ENCODE measurements at regions not wholly inside any gene's neighbourhood (a gene's known extent, or its start where the extent isn't known, plus 50 kb on each side); places are given as distances from the start of the nearest gene placed in this dataset.

GRCh38 chr7:118328505-118329211 is 104.2 kb downstream of the ANKRD7 start:
- 77% methylated on average over 11 of the region's 11 CpGs for WGBS
- Histone ChIP-seq H3K27me3 (ENCODE audit: control insufficient read depth in 4 of 4, insufficient read depth in 4 of 4, low read length in 3 of 4) (peaks cover 0 to 6% (median 0%) of the 10 kb centered on the region in 4 donors), H3K4me1 (ENCODE audit: control insufficient read depth in 4 of 4, insufficient read depth in 4 of 4, low read length in 3 of 4) (no peaks in the 10 kb centered on the region), H3K9ac (ENCODE audit: low read depth in 1 of 2, low read length in 2 of 2) (no peak overlapping the region), H3K27ac (ENCODE audit: low read depth in 1 of 2, low read length in 2 of 2) (no peak overlapping the region), H3K36me3 (ENCODE audit: control insufficient read depth in 4 of 4, insufficient read depth in 3 of 4, low read depth in 1 of 4, low read length in 3 of 4) (no peaks in the 10 kb centered on the region), H3K9me3 (ENCODE audit: control insufficient read depth in 4 of 4, low read length in 3 of 4) (peaks cover 0 to 2% (median 0%) of the 10 kb centered on the region in 4 donors), H3K4me3 (ENCODE audit: low read depth in 1 of 3, low read length in 3 of 3) (no peak overlapping the region)
- TF ChIP-seq NR2F2 (IDR thresholded peaks at IDR 0.05) (no peak), ZBTB33 (IDR thresholded peaks at IDR 0.05) (no peak), RAD21 (IDR thresholded peaks at IDR 0.05) (no peak), RXRA (IDR thresholded peaks at IDR 0.05) (no peak)
- DNase-seq (ENCODE audit: low spot score), result no peak

GRCh38 chr7:118330388-118330787 is 105.9 kb downstream of the ANKRD7 start:
- Histone ChIP-seq H3K4me1 (ENCODE audit: control insufficient read depth in 4 of 4, insufficient read depth in 4 of 4, low read length in 3 of 4) (no peaks in the 10 kb centered on the region), H3K36me3 (ENCODE audit: control insufficient read depth in 4 of 4, insufficient read depth in 3 of 4, low read depth in 1 of 4, low read length in 3 of 4) (no peaks in the 10 kb centered on the region), H3K9ac (ENCODE audit: low read depth in 1 of 2, low read length in 2 of 2) (no peak overlapping the region), H3K27ac (ENCODE audit: low read depth in 1 of 2, low read length in 2 of 2) (no peak overlapping the region), H3K9me3 (ENCODE audit: control insufficient read depth in 4 of 4, low read length in 3 of 4) (peaks cover 0 to 2% (median 0%) of the 10 kb centered on the region in 4 donors), H3K27me3 (ENCODE audit: control insufficient read depth in 4 of 4, insufficient read depth in 4 of 4, low read length in 3 of 4) (peaks cover 0 to 6% (median 0%) of the 10 kb centered on the region in 4 donors), H3K4me3 (ENCODE audit: low read depth in 1 of 3, low read length in 3 of 3) (no peak overlapping the region)
- WGBS, result 75% methylated on average over 3 of the region's 3 CpGs
- no peak for DNase-seq (ENCODE audit: low spot score)
- TF ChIP-seq CTCF (IDR thresholded peaks at IDR 0.05; ENCODE audit: low read depth, low read length, missing input control) (no peak), YY1 (IDR thresholded peaks at IDR 0.05) (no peak), RXRA (IDR thresholded peaks at IDR 0.05) (no peak), TAF1 (conservative IDR thresholded peaks at IDR 0.05) (no peak), ZBTB33 (IDR thresholded peaks at IDR 0.05) (no peak), NR2F2 (IDR thresholded peaks at IDR 0.05) (no peak), EGR1 (IDR thresholded peaks at IDR 0.05; ENCODE audit: low read depth in 2 of 2) (no peak), SP1 (IDR thresholded peaks at IDR 0.05) (no peak)

GRCh38 chr7:118346748-118347147 is 122.2 kb downstream of the ANKRD7 start:
- Histone ChIP-seq H3K27ac (ENCODE audit: low read depth in 1 of 2, low read length in 2 of 2) (no peak overlapping the region), H3K9me3 (ENCODE audit: control insufficient read depth in 4 of 4, low read length in 3 of 4) (no peaks in the 10 kb centered on the region), H3K27me3 (ENCODE audit: control insufficient read depth in 4 of 4, insufficient read depth in 4 of 4, low read length in 3 of 4) (no peaks in the 10 kb centered on the region)
- TF ChIP-seq MAX (IDR thresholded peaks at IDR 0.05), result no peak
- no peak for TF ChIP-seq TAF1 (conservative IDR thresholded peaks at IDR 0.05)
- no peak for TF ChIP-seq CTCF (IDR thresholded peaks at IDR 0.05; ENCODE audit: low read depth, low read length, missing input control)
- no peak for TF ChIP-seq ATF3 (IDR thresholded peaks at IDR 0.05)
- TF ChIP-seq NR2F2 (IDR thresholded peaks at IDR 0.05), result no peak
- no peak for TF ChIP-seq YY1 (IDR thresholded peaks at IDR 0.05)
- TF ChIP-seq FOXA2 (IDR thresholded peaks at IDR 0.05), result no peak
- TF ChIP-seq RXRA (IDR thresholded peaks at IDR 0.05), result no peak
- TF ChIP-seq HNF4A (conservative IDR thresholded peaks at IDR 0.05), result no peak

More at GRCh38 chr7:118346748-118347147, 122.2 kb downstream of the ANKRD7 start:
- Histone ChIP-seq H3K4me1 (ENCODE audit: control insufficient read depth in 4 of 4, insufficient read depth in 4 of 4, low read length in 3 of 4) (no peaks in the 10 kb centered on the region), H3K9ac (ENCODE audit: low read depth in 1 of 2, low read length in 2 of 2) (no peak overlapping the region), H3K36me3 (ENCODE audit: control insufficient read depth in 4 of 4, insufficient read depth in 3 of 4, low read depth in 1 of 4, low read length in 3 of 4) (no peaks in the 10 kb centered on the region), H3K4me3 (ENCODE audit: low read depth in 1 of 3, low read length in 3 of 3) (no peak overlapping the region)
- DNase-seq (ENCODE audit: low spot score), result no peak

Measured in liver (tissue), 8 donors.